ENCODE measurements at regions not wholly inside any gene's neighbourhood (a gene's known extent, or its start where the extent isn't known, plus 50 kb on each side); places are given as distances from the start of the nearest gene placed in this dataset.

GRCh38 chr6:132023490-132023889 is 72.3 kb upstream of the CCN2 start:
- TF ChIP-seq, protein P1, sequence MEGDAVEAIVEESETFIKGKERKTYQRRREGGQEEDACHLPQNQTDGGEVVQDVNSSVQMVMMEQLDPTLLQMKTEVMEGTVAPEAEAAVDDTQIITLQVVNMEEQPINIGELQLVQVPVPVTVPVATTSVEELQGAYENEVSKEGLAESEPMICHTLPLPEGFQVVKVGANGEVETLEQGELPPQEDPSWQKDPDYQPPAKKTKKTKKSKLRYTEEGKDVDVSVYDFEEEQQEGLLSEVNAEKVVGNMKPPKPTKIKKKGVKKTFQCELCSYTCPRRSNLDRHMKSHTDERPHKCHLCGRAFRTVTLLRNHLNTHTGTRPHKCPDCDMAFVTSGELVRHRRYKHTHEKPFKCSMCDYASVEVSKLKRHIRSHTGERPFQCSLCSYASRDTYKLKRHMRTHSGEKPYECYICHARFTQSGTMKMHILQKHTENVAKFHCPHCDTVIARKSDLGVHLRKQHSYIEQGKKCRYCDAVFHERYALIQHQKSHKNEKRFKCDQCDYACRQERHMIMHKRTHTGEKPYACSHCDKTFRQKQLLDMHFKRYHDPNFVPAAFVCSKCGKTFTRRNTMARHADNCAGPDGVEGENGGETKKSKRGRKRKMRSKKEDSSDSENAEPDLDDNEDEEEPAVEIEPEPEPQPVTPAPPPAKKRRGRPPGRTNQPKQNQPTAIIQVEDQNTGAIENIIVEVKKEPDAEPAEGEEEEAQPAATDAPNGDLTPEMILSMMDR (IDR thresholded peaks at IDR 0.05; ENCODE audit: poor library complexity): no peak
- no peak for TF ChIP-seq EZH2phosphoT487 (IDR thresholded peaks at IDR 0.05; ENCODE audit: low read depth, severe bottlenecking, unreplicated experiment)
